ENCODE measurements at regions not wholly inside any gene's neighbourhood (a gene's known extent, or its start where the extent isn't known, plus 50 kb on each side); places are given as distances from the start of the nearest gene placed in this dataset.

DNA sequence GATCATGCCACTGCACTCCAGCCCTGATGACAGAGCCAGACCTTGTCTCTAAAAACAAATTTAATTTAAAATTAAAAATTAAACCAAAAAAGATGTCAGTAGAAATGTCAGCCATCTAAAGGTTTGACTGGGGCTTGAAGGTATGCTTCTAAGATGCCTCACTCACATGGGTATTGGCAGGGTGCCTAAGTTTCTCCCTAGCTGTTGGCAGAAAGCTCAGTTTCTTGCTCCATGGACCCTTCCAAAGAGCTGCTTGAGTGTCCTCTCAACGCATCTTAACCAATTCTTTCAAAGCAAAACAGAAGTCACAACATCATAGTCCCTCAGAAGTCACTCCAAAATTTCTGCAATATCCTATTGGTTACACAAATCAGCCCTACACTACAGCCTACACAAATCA is 231.0 kb upstream of the ADGRL2 start:
- no peak for TF ChIP-seq POLR2A (IDR thresholded peaks at IDR 0.05)
- TF ChIP-seq, protein P1, sequence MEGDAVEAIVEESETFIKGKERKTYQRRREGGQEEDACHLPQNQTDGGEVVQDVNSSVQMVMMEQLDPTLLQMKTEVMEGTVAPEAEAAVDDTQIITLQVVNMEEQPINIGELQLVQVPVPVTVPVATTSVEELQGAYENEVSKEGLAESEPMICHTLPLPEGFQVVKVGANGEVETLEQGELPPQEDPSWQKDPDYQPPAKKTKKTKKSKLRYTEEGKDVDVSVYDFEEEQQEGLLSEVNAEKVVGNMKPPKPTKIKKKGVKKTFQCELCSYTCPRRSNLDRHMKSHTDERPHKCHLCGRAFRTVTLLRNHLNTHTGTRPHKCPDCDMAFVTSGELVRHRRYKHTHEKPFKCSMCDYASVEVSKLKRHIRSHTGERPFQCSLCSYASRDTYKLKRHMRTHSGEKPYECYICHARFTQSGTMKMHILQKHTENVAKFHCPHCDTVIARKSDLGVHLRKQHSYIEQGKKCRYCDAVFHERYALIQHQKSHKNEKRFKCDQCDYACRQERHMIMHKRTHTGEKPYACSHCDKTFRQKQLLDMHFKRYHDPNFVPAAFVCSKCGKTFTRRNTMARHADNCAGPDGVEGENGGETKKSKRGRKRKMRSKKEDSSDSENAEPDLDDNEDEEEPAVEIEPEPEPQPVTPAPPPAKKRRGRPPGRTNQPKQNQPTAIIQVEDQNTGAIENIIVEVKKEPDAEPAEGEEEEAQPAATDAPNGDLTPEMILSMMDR (IDR thresholded peaks at IDR 0.05 in 4 of 5, conservative IDR thresholded peaks at IDR 0.05 in 1 of 5) = no peak
